HL-60 (cell line): ENCODE measurements at regions not wholly inside any gene's neighbourhood (a gene's known extent, or its start where the extent isn't known, plus 50 kb on each side); places are given as distances from the start of the nearest gene placed in this dataset.

ENCODE experiments used
- CTCF ChIP-seq: IDR thresholded peaks from one replicate; pipeline ENCODE4 v1.5.1; 2011; ENCODE audit warnings: low read length, control low read depth, inconsistent platforms; ENCODE audit not compliant: insufficient read depth
- POLR2AphosphoS5 ChIP-seq: IDR thresholded peaks from 2 replicates; pipeline ENCODE4 v1.6.1; 2012; ENCODE audit warnings: low read depth
- REST ChIP-seq: IDR thresholded peaks from 2 replicates; pipeline ENCODE4 v1.6.1; 2012; ENCODE audit warnings: low read depth; ENCODE audit not compliant: insufficient replicate concordance

GRCh38 chr4:4945829-4946228, 73.4 kb downstream of the CYTL1 start:
- TF ChIP-seq CTCF (no peak), REST (no peak), POLR2AphosphoS5 (no peak)
